ENCODE measurements at regions not wholly inside any gene's neighbourhood (a gene's known extent, or its start where the extent isn't known, plus 50 kb on each side); places are given as distances from the start of the nearest gene placed in this dataset.

- DNase-seq, result no peak
Observed at GRCh38 chr22:48649031-48649430, 1178.6 kb downstream of the BRD1 start.

- no peak for DNase-seq
Observed at GRCh38 chr22:48647606-48648515, 1179.8 kb downstream of the BRD1 start.

- DNase-seq, result no peak
Observed at GRCh38 chr22:48647051-48647450, 1180.6 kb downstream of the BRD1 start.

GRCh38 chr22:48646216-48646925 lies 1181.3 kb downstream of the BRD1 start:
- no peak for DNase-seq

GRCh38 chr22:48645766-48646165 lies 1181.9 kb downstream of the BRD1 start:
- no peak for DNase-seq

- no peak for DNase-seq
Observed at GRCh38 chr22:48644997-48645396, 1182.7 kb downstream of the BRD1 start.

- no peak for DNase-seq
Observed at GRCh38 chr22:48644108-48644507, 1183.6 kb downstream of the BRD1 start.

- no peak for DNase-seq
Observed at GRCh38 chr22:48643066-48643731, 1184.5 kb downstream of the BRD1 start.

GRCh38 chr22:48642550-48642949 lies 1185.1 kb downstream of the BRD1 start:
- DNase-seq, result no peak

- DNase-seq, result no peak
Observed at GRCh38 chr22:48641906-48642475, 1185.7 kb downstream of the BRD1 start.

GRCh38 chr22:48640890-48641841 lies 1186.5 kb downstream of the BRD1 start:
- DNase-seq, result no peak

GRCh38 chr22:48639896-48640748 lies 1187.6 kb downstream of the BRD1 start:
- DNase-seq, result no peak

- no peak for DNase-seq
Observed at GRCh38 chr22:48639021-48639795, 1188.5 kb downstream of the BRD1 start.

- DNase-seq, result no peak
Observed at GRCh38 chr22:48637231-48637630, 1190.4 kb downstream of the BRD1 start.

- DNase-seq, result no peak
Observed at GRCh38 chr22:48636746-48637145, 1190.9 kb downstream of the BRD1 start.

GRCh38 chr22:48635816-48636215 lies 1191.9 kb downstream of the BRD1 start:
- no peak for DNase-seq

GRCh38 chr22:48635031-48635430 lies 1192.6 kb downstream of the BRD1 start:
- no peak for DNase-seq

- DNase-seq, result no peak
Observed at GRCh38 chr22:48633996-48634836, 1193.5 kb downstream of the BRD1 start.

- DNase-seq, result no peak
Observed at GRCh38 chr22:48632646-48633246, 1194.9 kb downstream of the BRD1 start.

Measured in dermis blood vessel endothelial cell (primary cell).